NB4 (cell line): ENCODE measurements at regions not wholly inside any gene's neighbourhood (a gene's known extent, or its start where the extent isn't known, plus 50 kb on each side); places are given as distances from the start of the nearest gene placed in this dataset.
"Not testable (repeated sequence)": the region's sequence is repeated elsewhere in the genome, so short reads cannot be mapped to it uniquely, and the experiment has no call there.

Experiments used
- DNase-seq: peaks from one replicate; pipeline ENCODE4 v3.0.0; 2010; ENCODE audit warnings: low read depth
- H3K4me3 ChIP-seq: one replicate; pipeline ENCODE4 v1.5.1; 2011; ENCODE audit warnings: mild to moderate bottlenecking, low read depth, low read length, moderate library complexity
- MAX ChIP-seq: IDR thresholded peaks from 2 replicates; pipeline ENCODE4 v1.6.1; 2011; ENCODE audit warnings: low read depth, low read length
- MYC ChIP-seq: IDR thresholded peaks from 2 replicates; pipeline ENCODE4 v1.6.1; 2011; ENCODE audit warnings: low read depth, low read length
- POLR2A ChIP-seq: IDR thresholded peaks from 2 replicates; pipeline ENCODE4 v1.6.1; 2011; ENCODE audit warnings: mild to moderate bottlenecking; ENCODE audit not compliant: insufficient read length; ENCODE audit errors: extremely low read depth
- TF ChIP-seq, protein P1 (sequence below): IDR thresholded peaks from one replicate; pipeline ENCODE4 v1.5.1; 2012; ENCODE audit warnings: low read depth, low read length

GRCh38 chrX:43283187-43283586 lies 372.9 kb upstream of the MAOA start:
- H3K4me3 ChIP-seq: no peak overlapping the region
- no peak for DNase-seq
- TF ChIP-seq MAX (no peak), MYC (no peak), POLR2A (no peak)
- TF ChIP-seq, protein P1, sequence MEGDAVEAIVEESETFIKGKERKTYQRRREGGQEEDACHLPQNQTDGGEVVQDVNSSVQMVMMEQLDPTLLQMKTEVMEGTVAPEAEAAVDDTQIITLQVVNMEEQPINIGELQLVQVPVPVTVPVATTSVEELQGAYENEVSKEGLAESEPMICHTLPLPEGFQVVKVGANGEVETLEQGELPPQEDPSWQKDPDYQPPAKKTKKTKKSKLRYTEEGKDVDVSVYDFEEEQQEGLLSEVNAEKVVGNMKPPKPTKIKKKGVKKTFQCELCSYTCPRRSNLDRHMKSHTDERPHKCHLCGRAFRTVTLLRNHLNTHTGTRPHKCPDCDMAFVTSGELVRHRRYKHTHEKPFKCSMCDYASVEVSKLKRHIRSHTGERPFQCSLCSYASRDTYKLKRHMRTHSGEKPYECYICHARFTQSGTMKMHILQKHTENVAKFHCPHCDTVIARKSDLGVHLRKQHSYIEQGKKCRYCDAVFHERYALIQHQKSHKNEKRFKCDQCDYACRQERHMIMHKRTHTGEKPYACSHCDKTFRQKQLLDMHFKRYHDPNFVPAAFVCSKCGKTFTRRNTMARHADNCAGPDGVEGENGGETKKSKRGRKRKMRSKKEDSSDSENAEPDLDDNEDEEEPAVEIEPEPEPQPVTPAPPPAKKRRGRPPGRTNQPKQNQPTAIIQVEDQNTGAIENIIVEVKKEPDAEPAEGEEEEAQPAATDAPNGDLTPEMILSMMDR: no peak

GRCh38 chrX:43311625-43312024 lies 344.5 kb upstream of the MAOA start:
- not testable (repeated sequence) for H3K4me3 ChIP-seq, DNase-seq

DNA sequence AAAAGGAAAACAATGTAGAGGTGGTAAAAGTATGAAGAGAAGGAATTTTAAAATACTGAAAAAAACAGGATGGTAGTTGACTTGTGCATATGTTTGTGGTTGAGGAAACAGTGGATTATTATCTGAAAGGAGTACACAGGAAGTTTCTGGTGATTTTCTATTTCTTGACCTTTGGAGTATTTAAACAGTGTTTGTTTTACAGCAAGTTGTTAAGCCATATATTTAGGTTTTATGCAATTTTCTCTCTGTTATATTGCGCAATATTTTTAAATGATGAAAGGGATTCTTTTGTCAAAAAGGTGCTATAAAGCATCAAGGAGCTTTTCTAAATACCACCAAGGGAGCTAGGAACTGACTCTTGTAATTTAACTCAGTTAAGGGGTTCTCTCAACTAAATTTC lies 343.1 kb upstream of the MAOA start:
- no peak for DNase-seq
- TF ChIP-seq MYC: no peak
- H3K4me3 ChIP-seq: no peak overlapping the region

- DNase-seq: no peak
- H3K4me3 ChIP-seq: no peak overlapping the region
- TF ChIP-seq MYC (no peak), POLR2A (no peak), MAX (no peak)
- TF ChIP-seq, protein P1: no peak
Observed at GRCh38 chrX:43314525-43314924, 341.6 kb upstream of the MAOA start.

GRCh38 chrX:43315622-43316021 lies 340.5 kb upstream of the MAOA start:
- no peak for TF ChIP-seq MYC
- TF ChIP-seq MAX: no peak
- TF ChIP-seq, protein P1: no peak
- TF ChIP-seq POLR2A: no peak
- DNase-seq: no peak
- H3K4me3 ChIP-seq: no peak overlapping the region

- H3K4me3 ChIP-seq: no peak overlapping the region
- DNase-seq: no peak
- no peak for TF ChIP-seq MAX
- TF ChIP-seq, protein P1: no peak
- no peak for TF ChIP-seq POLR2A
- no peak for TF ChIP-seq MYC
Observed at GRCh38 chrX:43316146-43316545, 340.0 kb upstream of the MAOA start.

GRCh38 chrX:43317378-43317777 lies 338.7 kb upstream of the MAOA start:
- TF ChIP-seq, protein P1: no peak
- no peak for TF ChIP-seq POLR2A
- no peak for TF ChIP-seq MYC
- TF ChIP-seq MAX: no peak
- no peak for DNase-seq
- H3K4me3 ChIP-seq: no peak overlapping the region
